ENCODE measurements at regions not wholly inside any gene's neighbourhood (a gene's known extent, or its start where the extent isn't known, plus 50 kb on each side); places are given as distances from the start of the nearest gene placed in this dataset.

DNA sequence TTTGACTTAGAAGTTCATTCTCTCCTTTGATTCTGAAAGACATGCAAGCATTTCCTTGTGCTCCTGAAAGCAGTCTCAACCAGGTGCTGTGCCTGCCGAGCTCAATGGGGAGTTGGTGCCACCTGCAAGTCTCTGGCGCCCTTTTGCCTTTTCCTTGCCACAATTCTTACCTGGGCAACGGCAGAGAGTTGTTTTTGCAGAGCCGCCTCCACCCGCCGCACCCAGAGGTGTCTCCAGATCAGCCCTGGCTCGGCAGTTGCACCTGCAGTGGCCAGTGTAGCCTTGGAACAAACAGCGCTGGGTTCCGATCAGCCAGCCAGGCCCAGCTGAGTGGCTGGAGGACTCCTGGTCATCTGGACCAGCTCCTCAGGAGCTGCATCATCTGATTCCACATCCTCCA, 262.9 kb downstream of the IRX2 start:
- DNase-seq, result no peak

DNA sequence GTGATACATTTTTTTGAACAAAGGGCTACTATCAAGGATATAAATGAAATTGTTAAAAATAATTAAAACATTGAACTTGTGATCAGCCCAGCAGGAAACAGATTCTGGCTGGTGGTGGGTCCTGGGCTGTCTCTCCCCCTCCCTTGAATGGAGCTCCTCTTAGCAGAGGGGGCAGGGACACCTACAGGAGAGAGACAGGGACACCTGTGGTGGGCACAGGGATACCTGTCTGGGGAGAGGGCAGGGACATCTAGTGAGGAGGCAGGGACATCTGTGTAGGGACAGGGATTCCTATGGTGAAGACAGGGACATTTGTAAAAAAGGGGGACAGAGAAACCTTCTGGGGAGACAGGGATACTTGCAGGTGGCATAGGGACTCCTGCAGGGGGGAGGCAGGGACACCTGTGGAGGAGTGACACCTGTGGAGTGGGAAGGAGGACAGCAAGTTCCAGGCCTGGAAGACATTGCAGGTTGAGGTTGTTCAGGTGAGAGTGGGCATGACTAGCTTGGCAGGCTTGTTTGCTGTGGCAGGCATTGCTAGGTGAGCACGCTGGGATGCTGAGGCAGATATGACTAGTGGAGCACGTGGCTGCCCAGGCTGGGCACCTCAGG, 264.2 kb downstream of the IRX2 start:
- DNase-seq, result no peak

DNA sequence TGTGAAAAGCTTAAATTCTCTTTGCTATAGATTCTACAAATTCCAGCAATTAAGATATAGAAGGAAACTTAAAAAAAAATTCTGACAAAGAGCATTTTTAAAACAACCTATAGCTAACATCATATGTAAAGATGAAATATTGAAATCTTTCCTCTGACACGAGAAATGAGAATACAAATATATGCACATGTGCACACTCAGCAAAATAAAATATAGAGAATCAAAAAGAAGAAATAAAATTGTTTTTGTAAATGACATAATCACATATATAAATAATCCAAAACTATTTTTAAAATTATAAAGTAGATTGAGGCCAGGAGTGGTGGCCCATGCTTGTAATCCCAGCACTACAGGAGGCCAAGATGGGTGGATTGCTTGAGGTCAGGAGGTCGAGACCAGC, 265.1 kb downstream of the IRX2 start:
- DNase-seq, result no peak

DNA sequence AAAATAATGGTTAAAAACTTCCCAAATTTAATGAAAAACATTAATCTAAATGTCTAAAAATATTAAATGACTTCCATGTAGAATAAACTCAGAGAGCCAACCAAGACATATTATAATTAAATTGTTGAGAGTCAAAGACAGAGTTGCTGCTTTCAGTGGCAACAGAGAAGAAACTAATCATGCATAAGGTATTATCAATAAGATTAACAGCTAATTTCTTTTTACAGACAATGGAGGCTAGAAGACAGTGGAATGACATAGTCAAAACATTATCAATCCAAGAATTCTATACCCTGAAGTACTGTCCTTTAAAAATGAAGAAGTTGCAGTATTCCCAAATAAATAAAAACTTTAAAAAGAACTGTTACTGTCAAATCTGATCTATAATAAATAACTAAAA, 268.7 kb downstream of the IRX2 start:
- DNase-seq, result no peak

DNA sequence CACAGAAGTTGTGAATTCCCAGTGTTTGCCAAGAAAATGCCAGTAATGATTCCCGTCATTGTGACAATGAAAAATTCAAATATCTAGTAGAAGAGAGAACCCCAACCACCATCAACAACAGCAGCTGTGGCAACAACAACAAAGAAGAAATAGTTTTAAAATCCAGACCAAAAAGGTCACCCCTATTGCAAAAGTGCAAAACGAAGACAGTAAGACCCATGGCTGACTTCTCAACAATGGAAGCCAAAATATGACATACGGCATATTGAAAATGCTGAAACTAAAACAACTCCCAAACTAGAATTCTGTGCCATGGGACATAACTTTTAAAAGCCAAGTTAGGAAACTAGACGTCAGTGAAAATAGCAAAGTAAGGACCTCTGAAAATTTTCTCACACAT, 270.6 kb downstream of the IRX2 start:
- DNase-seq, result no peak

DNA sequence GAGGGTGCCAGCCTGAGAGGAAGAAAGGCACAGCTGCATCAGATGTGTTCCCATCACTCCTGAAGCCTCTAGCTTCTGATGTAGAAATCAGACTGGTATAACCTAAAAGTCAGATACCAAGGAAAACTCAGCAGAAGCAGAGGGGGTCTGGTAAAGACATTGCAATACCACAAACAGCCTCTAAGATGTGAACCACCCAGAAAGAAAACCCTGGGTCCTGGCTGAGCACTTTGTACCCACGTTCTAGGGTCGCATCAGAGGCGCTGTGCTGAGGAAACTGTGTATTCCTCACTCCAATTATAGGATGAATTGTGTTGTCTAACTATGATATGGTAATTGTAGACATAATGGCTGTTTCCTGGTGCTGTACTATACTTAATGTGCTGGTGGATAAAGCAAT, 275.6 kb downstream of the IRX2 start:
- no peak for DNase-seq

DNA sequence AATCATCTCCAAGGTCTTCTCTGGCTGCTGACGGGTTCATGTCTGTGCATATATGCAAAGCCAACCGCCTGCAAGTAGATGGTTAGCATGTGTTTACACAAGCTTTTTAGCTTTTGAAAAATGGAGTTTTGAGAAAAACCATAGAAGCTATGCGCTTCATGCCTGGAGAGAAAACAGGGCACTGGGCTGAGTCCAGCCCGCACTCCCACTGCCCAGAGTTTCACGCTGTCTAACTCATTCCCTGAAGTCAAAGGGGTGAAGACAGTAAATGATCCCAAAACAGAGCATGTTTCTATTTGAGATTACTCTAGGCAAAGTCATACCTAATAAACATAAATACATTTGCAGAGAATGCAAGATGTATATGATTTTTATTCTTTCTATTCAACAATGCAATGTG, 278.8 kb downstream of the IRX2 start:
- no peak for DNase-seq

DNA sequence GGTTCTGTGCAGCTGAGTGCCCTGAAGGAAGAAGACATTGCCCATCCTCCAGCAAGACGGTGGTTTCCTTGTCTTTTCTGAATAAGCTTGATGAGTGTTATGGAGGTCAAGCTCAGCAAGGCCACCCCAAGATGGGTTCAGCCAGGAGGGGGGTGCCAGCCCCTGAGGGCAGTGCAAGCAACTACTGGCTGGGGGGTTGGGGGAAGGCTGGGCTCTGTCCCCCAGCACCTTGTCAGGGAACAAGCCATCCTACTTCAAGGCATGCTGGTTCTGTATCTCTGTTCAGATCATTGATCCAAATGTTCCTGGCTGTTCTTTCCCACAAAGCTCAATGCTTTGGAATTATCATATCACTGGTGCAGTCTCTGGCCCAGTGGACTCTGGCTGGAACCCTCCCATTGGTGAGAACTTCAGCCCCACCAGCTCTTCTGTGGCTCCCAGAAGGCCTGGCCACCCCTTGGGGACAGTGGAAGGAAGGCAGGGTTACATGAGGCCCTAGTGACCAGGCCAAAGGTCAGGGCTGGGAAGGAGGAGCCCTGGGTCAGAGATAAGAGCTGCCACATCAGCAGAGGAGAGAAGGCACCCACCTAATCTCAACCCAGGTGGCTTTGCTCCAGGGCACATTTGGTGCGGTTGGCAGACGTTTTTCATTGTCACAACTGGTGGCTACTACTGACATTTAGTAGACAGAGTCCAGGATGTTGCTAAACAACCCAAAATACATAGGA, 280.2 kb downstream of the IRX2 start:
- DNase-seq, result no peak

DNA sequence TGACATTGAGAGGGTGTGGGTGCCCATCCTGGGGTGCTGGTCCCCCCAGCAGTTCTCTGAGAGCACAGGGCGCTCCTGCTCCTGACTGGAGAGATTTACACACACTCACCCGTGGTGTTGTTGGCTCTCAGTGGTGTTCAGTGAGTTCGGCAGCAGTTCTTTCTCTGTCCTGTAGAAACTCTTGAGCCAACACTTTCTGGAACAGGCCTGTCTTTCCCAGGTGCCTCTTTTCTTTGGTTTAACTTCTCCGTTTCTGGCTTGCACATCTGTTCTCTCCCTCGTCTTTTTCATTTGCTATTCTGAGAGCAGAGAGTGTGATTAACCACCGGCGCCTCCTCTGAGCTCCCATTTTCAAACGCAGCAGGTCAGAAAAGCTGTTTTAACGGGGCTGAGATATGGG, 284.5 kb downstream of the IRX2 start:
- no peak for DNase-seq

DNA sequence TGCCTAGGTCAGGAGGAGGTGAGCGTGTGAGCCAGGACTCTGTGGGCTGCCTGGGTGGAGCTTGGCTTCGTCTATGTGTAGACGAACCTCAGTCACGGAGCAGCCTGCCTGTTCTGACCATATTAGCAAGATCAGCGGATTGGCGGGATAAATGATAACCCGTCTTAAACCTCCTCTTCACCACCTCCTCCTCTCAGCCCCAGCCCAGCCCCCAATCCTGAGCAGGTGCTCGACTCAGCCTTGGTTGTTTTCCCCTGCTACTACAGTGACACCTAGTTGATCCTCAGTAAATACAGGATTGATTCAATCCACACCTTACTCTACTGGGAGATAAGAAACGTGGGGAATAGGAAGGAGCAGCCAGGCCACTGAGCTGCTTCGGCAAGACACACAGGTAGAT, 286.1 kb downstream of the IRX2 start:
- no peak for DNase-seq

DNA sequence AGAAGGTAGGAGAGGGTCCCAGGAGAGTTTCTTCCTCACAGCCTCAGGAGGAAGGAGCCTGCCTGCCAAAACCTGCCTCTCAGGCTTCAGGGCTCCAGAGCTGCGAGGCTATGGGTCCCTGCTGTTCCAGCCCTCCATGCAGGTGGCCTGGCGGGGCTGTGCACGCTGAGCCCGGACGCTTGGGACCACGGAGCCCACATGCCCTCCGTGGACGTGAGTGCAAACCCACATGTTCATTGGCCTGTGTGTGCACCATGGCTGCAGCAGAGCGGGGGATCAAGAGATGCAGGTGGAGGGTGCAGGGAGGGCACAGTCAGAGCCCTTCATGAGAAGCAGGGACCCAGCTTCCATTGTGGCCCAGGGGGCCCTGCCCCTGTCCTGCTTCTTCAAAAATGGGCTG, 287.3 kb downstream of the IRX2 start:
- DNase-seq, result no peak

DNA sequence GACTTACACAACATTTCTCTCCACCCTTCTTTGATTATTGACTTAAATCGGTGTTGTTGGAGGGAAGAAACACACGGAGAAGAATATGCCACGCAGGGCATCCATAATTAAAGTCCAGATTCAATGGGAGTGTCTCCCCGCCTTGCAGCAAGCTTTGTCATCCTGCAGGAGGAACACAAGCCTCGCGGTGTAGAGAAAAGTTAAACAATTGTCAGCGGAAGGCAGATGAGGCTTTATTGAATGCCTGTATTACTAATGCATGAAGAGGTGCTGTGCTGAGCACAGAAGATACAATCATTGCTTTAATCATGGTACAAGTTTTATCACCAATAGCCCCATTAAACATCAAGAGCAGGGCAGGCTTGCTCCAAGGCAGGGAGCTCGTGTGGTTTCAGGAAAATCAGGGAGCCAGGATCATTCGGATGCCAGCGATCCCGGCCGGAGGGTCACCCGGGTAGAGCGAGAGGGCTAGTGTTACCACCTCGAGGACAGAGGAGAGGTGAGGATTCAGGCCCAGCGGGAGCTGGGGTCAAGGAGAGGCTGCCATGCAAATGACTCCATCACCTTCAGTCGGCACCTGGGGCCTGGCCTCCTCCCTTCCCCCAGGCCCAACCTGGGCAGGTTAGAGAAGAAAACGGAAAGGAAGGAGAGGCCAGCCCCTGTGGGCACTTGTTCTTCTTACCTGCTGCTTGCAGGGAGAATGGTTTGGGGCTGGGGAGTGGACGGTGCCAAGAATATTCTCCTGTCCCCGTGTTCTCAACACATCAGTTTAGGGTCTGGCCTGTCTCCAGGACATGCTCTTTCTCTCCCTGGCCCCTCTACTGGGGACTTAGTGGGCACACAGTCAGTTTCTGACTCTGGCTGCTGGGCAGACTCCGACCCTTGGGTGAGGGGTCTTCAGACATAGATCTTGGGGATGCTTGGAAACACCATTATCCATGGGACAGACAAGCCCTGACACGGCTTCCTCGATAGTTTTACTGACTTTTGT, 289.5 kb downstream of the IRX2 start:
- DNase-seq, result no peak

DNA sequence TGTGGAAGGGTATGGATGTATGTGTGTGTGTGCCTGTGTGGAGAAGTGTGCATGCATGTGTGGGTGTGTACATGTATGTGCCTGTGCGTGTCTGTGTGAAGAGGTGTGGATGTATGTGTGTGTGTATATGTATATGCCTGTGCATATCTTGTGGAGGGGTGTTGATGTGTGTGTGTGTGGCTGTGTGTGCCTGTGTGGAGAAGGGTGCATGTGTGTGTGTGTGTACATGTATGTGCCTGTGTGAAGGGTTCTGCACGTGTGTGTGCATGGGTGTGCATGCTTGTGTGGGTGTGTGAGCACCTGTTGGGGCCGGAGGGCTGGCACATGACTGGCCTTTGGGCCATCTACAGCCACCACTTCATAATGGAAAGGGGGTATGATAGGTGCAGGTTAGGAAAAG, 291.4 kb downstream of the IRX2 start:
- DNase-seq, result no peak

DNA sequence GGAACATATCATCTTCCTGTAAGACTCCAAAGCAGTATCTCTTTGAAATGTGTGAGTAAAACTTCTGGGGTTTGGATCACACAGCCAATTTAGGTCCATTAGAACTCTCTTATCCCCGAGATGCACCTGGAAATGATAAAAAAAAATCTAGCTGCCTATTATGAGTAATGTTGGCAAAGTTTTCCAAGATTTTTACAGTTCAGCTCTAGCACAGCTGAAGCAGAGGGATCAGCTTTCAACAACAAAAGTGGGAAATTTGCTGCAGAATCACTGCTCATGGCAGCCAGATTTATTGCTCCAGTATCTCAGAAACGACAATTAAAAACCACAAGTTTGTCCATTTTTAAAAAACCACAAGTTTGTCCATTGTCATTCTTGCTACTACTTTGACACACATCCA, 292.2 kb downstream of the IRX2 start:
- DNase-seq, result no peak

DNA sequence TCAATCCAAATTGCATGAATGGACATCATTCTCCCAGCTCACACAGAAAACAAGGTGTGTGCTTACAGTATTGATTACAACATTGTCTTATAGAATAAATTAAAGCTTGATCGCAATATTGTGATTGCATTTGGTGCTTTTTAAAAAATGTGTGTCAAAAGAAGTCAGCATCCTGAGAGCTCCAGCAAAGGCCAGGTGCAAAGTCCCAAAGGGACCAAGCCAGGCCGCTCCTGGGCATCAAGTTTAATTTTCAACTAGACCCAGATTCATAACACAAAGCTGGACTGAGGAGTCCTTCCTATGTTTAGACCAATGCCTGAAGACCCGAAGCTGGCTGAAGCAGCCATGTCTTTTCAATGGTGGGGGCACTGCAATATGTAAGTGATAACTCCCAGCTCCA, 295.6 kb downstream of the IRX2 start:
- no peak for DNase-seq

DNA sequence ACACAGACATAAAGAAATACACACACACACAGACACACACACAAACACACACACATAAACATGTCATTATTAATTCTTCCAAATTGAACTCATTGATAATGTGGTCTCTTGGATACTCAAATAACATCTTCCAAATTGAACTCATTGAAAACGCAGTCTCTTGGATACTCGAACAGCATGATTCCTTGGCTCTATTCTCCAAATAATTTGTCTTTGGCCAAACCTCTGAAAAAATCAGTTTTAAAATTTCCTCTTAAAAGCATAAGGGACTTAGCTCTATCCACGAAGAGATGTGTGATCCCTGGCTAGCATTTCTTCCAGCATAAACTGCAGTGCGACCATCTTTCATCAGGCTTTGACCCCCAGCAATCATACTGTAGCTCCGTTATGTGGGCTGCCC, 296.6 kb downstream of the IRX2 start:
- no peak for DNase-seq

DNA sequence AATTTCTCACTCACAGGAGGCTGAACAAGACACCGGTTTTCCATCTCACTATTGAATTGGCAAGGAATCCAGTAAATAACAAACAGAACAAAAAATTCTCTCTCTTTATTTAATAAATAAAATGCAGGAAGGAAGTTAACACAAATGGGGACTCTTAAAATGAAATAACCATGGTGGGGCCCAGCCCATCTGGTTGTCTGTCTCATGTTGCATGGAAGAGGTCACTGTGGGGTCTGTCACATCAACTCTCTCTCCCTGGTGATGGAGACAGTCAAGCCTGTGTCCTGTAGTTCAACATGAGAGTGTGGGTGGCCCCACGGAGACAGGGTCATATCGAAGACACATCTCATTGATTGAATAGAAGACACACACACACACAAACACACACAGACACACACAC, 297.7 kb downstream of the IRX2 start:
- no peak for DNase-seq

DNA sequence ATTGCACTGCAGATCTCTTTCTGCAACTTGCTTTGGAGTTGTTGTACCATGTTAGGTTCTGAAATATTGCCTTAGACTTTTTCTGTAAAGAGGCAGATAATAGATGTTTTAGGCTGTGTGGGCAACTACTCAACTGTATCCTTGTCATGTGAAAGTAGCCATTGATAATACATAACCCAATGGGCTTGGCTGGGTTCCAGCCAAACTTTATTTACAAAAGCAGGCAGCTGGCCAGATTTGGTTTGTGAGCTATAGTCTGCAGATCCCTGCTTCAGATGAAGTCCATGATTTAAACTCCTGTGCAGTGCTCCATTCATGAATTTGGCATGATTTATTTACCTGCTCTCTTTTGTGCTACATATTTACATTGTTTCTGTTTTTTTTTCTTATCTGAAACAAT, 300.4 kb downstream of the IRX2 start:
- no peak for DNase-seq

DNA sequence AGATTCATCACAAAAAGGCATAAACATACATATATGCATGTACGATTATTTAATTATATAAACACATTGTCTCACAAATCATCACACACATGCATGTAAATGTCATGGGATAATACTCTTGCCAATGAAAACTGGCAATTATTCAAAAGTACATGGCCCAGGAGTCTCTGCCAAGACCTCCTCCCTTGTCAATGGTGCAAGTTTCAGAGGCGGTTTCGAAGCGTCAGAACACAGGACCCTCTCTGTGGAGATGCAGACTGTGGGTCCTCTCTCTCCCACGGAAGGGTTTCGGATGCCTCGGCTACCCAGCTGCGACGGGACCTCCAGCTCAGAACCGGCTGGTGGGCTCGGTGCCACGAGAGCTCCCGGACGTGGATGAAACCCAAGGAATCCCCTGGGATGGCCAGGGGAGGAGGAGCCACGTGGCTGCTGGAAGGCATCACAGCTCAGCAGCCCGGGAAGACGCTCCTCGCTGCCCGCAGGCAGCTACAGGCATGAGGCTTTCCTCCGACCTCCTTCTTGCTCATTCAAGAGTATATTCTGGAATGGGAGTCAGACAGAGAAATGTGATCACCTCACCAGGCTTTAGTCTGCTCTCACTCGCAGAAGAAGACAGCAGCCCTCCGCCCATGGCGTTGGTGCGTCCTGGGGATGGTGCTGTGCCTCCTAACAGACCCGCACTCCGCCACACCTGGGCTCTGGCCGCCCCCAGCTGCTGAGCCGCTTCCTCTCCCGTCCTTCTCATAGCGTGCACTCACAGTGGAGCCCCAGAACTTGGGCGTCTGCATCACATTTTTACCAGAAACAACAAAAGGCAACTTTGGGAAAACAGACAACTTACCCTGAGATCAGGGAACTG, 308.8 kb downstream of the IRX2 start:
- DNase-seq, result no peak

DNA sequence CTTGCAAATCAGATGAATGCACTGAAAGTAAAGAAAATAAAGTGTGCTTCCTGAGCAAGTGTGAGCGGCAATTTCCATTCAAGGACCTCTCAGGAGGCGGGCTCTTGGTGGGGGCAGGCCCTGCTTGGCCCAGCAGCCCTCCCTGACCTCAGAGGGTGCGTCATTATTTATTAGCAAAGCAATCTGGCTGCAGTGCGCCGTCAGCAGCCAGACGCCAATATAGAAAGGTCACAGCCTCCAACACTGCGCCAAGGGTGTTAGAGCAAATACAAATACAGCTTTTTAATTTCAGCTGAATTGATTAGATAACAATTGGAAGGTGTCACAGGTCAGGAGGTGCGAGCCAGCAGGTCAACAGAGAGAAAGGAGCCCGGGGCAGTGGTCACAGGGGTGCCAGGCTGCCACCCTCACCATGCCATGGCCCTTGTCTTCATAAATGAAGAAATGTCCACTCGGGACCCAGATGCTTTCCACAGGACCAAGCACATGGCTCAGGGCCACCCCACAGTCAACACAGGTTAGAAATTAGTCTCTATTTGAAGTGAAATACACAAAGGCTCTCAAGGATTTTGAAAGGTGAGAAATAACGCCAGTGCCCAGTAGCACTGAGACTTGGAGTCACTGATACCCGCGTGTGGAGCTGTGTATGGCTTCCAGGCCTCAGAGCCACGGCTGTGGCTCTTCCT, 309.8 kb downstream of the IRX2 start:
- DNase-seq, result no peak

DNA sequence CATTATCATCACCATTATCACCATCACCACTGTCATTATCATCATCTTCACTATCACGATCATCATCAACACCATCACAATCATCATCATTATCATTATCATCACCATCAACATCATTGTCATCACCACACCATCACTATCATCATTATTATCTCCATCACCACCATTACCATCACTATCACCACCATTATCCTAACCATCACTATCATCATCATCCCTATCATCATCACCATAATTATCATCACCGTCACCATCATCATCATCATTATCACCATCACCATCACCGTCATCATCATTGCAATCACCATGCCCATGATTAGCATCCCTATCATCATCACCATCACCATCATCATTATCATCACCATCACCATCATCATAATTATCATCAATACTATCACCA, 311.9 kb downstream of the IRX2 start:
- DNase-seq, result no peak

DNA sequence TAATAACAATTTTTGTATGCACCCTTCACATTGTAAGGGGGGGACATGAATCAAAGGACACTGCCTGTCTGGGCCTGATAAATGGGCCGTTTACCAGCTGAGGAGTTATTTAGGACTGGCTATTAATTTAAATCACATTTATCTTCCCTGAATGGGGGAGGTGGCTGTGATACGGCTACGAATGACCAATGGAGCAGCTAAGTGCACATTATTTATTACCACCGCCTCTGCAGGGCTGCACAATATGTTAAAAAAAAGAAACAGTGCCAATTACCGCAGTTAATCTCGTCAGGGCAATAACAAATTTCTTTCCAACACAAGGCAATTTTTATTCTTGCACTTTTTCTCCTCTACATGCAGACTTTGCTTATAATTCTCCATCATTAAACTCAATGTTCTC, 318.4 kb downstream of the IRX2 start:
- no peak for DNase-seq

Data from CD4-positive, alpha-beta T cell treated with Interferon alpha-2 for 1 hour (primary cell).